ENCODE measurements at regions not wholly inside any gene's neighbourhood (a gene's known extent, or its start where the extent isn't known, plus 50 kb on each side); places are given as distances from the start of the nearest gene placed in this dataset.

DNA sequence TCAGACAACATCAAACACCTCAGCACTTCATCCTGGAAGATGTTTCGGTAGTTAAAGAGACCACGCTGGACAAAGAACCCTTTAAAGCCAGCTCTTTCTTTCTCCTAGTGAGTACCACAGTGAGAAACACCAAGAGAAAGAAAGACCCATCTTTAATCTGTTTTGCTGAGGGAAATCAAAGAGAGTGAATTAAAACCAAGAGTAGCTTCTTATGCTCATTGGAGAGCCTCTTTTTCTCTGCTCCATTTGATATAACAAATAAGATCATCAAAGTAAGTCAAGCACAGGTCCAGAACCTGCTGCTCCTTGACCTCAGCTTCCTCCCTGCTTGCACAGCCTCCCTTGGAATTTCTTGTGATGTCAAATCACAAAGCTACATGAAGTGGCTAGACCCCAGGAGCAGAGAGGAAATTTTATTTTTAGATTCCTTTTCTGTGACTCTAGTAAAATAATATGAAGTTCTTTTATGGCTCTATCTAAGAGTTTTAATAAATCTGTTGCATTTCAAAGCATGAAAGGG is 436.4 kb downstream of the C3orf38 start:
- no peak for DNase-seq

DNA sequence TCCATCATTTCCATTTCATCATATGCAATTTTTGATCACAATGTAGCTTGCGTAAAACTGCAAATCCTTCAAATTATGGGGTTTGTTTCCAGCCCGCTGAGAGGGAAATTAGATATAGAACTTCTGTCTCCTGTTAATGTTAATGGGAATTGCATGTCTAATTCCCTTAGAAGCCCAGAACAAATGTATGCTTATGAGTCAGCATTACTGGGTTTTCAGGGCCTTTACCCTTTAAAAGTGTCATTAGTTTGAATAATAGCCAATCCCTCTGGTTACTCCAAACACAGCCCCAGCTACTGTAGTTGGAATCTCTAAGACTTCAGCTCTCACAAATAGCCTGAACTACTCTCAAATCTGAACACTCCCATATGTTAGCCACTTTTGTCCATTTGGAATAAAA is 439.4 kb downstream of the C3orf38 start:
- no peak for DNase-seq

DNA sequence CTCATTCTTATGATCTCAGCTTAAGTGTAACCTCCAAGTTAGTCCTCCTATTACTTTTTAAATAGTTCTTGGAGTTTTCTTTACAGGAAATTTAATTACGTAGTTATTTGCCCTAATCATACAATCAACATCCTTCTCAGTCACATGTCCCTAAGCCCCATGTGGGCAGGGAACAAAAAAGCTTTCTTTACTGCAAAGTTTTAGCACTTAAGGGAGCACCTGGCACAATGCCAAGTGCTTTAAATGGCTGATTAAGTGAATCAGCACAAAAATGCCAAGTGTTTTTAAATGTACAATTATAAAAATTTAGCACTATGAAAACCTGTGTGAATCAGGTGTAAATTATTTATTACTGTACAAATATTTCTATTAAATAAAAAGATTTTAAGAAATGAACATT is 445.3 kb downstream of the C3orf38 start:
- no peak for DNase-seq

DNA sequence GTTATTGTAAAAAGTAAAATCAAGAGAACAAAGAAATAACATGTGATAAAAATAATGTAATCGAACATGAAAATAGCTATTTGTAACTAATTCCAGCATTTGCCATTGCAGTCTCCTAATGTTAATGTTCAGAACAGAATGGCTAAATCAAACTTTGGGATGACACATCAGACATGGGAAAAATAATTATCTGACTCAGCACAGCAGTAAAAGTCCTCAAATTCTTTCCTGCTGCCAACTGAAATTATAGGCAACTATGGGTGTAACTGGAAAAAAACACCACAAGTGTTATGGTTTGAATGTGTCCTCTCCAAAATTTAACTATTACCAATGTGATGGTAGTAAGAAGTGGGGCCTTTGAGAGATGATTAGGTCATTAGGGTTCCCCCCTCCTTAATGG is 446.7 kb downstream of the C3orf38 start:
- no peak for DNase-seq

DNA sequence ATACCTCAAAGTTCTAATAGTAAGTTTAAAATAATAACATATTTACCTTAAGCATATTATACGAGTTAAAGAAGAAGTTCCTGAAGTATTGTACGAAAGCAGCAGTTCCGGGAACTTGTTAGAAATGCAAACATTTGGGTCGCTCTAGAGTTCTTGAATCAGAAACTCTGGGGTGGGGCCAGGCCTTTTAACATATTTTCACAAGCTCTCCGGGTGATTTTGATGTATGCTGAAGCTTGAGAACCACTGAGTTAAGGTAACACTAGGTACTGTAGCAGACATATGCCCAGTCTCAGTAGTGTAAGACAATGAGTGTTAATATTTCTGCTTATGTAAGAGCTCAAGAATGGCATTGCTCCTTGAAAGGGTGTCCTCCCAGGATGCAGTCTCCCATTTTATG is 461.1 kb downstream of the C3orf38 start:
- DNase-seq, result no peak

DNA sequence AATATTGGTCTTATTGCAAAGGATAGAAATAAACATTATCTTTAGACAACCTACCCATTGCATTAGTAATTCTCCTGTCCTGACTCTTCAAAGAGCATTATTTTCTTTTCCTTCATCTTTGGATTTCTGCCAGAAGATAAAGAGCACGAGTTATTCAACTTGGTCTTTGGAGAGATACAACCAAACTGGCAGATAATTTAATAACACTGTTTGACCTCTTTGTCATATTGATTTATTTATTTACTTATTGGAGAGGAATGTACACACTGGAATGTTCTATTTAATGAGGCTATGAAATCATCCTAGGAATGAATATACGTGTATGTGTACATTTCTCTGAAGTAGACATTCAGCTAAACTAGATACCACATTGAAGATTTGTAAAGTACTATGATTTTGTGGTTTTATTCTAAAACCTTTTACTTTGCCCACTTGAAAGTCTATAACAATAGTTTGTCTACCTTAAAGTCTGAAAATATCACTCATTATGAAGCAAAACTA is 462.1 kb downstream of the C3orf38 start:
- no peak for DNase-seq

DNA sequence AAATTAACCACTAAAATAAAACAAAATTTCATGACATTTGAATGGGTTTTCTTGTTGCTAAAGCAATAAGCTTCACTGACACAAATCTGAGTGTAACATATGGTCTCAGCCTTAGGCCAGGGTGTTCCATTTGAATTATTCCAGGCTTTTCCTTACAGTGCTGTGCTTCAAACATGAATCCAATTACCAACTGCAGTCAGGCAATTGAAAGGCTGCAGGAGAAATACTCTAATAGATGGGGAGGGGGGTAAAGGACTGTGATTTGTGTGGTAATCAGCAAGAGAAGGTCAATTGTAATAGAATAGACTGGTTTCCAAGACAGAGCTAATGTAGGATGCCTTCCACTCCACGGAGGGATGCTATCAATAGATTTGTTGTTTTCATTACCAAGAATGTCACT is 466.7 kb downstream of the C3orf38 start:
- no peak for DNase-seq

DNA sequence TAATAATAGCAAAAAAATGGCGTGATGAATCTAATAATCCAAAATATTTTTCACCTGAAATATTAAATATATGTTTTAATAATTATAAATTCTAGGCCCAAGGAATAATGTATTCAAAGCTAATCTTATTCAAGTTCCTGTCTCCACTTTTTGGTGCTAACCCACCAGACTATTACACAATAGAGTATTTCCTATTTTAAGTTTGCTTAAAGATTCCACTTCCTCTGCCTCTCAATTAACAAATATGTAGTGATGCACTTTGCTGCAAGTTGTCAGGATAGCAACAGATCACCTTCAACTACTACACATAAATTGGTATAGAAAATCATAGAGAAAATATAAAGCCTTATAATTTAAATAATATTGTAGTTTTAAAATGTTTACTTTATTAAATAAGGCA is 467.5 kb downstream of the C3orf38 start:
- DNase-seq, result no peak

DNA sequence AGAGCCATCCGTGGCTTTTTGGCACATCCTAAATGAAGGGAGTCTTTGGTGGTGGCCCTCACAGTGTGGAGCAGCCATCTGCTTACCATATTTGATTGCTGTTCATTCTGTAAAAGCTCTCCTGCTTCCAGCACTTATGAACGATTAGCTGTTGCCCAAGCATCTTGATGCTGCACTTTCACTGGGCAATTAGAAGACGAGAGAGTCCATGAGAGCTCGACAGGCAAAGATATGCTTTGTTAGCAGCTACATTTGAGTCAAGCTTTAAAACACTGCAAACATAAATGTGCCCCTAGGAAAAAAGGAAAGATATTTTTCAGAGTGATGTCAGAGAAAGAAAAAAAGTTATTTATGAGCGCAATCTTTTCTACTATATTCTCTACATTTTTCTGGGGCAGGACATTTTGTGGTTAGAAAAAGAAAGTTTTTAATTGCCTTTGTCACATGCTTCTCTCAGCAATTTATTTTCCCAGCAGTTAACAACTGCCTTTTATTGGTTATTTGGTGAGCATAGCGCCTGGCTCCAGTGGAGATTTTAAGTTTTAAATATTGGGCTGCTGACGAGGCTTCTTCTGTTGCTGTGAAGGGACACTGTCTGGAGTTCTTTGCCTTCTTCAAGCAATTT is 468.4 kb downstream of the C3orf38 start:
- DNase-seq, result no peak

DNA sequence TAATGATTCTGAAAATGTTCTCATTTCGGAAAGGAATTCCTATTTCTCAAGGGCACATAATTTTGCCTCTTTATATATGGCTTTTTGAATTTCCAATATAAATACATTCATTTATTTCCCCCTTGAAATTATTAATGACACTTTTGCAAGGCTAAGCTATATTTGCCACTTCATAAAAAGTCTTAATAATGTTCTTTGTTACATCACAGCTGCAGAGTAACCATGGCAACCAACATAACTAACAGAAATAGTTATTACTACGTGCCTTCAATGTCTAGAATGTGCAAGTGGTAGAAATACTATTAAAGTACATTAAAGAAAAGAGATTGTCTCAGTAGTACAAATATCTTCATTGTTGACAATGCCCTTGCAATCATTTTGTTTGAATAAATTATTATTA is 471.8 kb downstream of the C3orf38 start:
- DNase-seq, result no peak

DNA sequence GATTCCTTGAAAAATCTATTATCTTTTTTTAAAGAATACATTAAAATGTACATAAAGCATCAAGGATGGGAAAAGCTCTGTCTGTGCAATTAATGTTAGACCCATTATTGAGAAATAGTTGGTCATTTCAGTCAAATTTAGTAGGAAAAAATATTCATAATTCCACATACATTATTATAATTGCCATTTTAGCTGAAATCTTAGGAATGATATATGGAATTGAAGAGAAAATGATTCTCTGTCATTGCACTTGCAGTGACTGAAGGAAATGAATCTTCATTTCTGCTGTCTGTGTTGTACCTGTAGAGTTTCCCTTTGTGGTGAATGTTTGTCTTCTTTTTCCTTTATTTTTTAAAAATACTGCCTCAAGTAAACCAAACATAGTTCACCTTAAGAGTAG is 473.9 kb downstream of the C3orf38 start:
- no peak for DNase-seq

DNA sequence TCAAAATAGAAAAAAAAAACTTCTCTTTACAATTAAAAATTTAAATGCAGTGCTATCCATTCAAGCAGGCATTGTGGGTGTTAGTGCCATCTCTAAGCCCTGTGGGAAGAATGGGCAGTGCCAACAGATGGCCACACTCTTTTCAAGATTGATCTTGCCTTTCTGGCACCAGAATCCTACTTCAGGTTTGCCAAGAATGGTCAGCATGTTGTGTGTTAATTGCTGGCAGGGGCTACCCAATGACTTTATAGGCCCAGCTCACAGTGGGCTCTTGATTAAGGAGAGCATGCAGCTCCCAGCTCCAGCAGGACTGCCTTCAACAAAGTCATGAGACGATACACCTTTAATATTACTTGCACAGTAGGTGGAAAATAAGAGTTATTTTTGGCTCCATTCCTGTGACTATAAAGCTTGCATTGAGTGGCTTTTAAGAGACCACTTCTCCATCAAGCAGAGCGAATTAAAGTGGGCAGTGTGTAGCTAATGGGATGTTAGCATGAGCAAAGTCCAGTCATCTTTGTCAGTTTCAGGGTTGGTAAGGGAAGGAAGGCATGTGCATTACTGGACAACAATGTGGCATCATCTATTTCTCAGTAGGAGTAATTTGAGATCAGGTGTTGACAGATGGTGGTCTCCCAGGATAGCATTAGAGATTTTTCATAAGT is 476.8 kb downstream of the C3orf38 start:
- no peak for DNase-seq

DNA sequence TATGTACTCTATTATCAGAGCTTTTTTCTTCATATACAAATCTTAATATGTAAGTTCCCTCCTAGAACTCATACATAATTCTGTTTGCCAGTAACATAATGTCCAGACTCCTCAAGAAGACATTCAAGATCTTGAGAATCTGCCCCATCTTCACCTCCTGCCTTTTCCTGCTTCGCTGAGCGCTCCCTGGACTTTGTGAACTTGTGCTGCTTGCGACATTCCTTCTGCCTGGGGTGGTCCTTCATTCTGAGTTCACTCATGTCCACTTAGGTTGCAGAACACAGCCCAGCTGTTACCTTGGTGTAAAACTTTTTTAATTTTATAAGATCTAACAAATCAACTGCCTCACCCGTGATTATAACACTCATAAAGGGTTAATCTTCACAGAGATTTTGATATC is 478.5 kb upstream of the EPHA3 start:
- DNase-seq, result no peak

DNA sequence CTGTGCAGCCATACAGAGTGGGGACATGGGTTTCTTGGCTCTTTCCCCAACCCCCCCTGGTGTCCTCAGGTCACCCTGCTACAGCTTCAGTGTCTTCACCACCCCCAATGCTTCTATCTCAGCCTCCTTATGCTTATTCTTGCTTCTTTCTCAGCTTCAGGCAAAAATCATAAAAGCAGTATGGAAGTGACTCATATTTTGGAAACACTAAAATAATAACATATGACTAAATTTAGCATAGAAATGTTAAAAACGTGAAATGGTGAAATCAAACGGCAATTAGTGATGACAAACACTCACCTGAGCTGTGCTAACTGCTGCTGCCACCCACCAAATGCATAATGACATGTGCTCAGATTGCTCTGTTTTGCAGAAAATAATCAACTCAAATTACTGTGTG is 475.2 kb upstream of the EPHA3 start:
- DNase-seq, result no peak

DNA sequence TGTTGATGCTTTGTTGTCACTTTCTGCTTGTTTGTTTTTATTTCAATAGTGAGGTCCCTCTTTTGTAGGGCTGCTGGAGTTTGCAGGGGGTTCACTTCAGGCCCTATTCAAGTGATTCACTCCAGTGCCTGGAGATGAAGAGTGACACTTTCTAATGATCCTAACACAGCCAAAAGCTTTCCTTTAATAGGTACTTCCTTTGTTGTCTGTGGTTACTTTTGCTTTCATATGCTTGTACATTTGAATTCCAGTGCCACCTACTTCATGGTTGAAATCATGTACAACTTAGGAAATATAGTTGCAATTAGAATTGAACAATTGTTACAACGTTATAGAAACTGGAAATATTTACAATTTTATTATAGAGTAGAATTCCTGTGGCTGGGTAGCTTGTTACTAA is 466.8 kb upstream of the EPHA3 start:
- DNase-seq, result no peak

DNA sequence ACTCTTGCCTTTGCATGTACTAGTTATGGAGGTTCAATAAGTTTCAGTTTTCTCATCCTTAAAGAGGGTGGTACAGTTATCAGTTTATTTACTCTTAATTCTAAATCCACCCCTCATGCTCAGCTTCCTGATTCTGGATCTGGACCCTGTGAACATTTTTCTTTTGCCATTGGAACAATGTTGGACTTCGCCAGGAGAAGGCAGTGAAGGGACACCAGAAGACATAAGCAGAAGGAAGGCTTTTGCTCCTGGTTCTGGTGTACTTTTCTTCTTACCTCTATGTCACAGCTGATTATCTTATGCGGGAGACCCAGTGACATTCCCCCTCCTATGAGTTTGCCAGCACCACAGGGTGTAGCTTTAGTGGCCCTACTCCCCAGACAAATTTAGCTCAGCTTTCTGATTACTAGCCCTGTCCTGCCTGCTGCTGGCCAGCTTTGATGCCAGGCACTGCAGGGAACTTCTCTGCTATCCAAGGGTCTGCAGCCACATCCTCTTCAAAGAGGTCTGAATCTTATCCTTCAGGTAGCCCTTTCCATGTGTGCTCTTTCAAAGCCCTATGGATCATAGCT is 466.3 kb upstream of the EPHA3 start:
- DNase-seq, result no peak

DNA sequence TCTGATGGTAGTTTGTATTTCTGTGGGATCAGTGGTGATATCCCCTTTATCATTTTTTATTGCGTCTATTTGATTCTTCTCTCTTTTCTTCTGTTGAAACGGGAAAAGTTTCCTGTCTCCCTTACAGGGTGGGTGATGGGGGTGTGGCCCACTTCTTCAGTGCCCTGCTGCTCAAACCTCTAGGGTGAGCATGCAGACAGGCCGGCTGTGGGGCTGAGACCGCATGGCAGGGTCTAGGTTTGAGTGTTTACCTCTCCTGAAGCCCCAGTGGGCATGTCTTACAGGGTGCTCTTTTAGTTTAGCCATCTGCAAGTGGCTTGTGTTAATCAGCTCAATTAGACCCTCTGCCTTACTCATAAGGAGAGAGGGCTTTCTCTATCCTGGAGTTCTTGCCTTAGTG is 450.0 kb upstream of the EPHA3 start:
- DNase-seq, result no peak

DNA sequence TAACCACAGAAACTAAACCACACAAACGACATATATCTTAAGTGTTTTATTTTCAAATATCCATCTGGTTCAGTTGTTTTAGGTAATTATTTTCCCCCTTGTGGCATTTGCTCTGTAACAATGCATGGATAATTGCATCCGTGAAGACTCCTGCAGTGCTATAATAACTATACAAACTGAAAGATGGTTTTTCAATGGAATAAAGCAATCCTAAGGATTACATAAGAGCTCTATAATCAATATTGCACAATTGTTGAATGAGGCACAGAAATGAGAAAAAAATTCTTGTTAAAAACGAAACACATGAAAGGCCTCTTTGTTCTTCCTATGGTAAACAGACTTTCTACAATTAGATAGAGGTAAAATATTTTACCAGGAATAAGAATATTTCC is 446.0 kb upstream of the EPHA3 start:
- no peak for DNase-seq

DNA sequence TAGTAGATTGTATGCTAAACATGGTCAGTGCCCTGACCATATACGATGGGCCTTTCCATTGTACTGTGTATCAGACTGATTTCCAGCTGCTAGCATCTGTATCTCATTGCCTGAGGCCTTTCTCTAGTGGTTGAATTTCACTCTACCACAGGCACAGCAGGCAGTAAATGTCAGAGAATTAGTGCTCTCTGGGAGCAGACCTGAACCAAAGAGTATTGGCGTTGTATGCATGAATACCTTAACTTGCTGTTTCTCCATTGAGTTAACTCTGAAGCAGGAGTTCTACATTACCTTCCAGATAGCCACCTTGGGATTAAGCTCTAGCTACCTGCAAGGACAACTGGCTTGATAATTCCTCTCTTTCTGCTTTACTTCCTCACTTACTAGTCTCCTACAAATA is 439.2 kb upstream of the EPHA3 start:
- no peak for DNase-seq

DNA sequence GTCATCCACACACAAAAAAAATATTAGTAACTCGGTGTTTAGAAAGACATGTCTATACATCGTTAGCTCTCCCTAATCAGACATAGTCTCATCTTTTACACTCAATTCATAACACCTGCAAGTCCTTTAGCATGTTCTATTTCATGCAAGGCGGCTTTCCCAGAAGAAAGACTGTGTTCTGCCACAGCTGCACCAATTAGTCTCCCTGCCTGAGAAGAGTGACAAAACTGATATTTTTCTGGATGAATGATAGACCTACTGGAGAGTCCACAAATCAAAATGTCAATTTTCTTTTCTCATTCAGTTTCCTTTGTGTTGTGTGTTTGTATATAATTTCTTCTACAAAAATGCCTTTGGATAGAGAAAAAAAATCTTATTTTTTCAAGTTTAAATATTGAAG is 435.8 kb upstream of the EPHA3 start:
- DNase-seq, result no peak

DNA sequence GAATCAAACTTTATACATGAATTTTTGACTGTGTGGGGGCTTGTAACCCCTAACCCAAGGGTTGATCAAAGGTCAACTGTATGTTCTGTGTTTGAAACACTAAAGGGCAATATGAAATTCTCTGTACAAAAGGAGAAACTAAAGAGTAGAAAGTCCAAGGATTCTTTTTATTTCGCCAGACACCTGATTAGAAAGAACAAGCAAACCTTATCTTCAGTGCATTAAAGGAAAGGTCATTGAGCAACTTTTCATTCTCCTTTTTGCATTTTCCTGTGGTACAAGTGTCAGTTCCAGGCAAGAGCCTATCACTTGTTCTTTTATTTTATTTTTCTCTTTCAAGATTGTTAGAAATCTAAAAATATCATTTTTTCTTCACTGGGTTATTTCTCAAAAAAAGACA is 430.1 kb upstream of the EPHA3 start:
- DNase-seq, result no peak

DNA sequence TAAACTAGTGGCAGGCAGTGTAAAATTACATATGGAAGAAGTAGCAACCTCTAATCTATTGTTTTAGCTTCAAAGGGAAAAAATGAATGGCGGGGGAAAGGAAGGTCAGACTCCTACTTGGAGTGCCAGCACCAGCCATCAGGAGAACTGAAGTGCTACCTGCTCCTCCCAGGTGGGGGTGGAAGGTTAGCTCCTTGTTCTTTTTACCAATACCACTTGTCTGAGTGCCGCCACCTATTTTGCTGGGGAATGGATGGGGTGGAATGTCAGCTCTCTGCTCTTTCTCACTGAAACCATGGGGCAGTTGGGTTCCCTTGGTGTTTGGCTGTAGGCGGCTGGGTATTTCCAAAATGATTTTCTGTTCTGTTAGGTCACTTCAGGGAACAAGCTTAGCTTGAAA is 428.7 kb upstream of the EPHA3 start:
- no peak for DNase-seq

DNA sequence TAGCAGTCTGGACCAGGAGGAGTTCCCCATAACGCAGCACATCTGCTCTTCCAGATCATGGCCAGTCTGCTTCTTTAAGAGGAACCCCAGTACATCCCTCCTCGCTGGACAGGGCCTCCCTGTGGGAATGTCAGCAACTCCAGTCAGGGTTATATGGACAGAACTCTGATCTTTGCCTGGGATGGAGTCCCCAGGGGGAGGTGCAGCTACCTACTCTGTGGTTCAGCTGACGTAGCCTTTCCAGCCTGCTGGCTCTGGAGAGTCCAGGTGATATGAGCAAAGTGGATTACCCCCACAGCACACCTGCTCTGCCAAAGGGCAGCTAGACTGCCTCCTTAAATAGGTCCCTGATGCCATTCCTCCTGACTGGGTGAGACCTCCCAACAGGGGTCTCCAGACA is 417.1 kb upstream of the EPHA3 start:
- DNase-seq, result no peak

DNA sequence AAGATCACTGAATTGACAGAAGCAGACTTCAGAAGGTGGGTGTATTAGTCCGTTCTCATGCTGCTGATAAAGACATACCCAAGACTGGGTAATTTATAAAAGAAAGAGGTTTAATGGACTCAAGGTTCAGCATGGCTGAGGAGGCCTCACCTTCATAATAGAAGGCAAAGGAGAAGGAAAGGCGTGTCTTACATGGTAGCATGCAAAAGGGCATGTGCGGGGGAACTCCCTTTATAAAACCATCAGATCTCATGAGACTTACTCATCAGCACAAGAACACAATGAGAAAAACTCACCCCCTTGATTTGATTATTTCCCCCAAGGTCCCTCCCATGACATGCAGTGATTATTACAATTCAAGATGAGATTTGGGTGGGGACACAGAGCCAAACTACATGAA is 416.3 kb upstream of the EPHA3 start:
- DNase-seq, result no peak

Measured in amniotic stem cell (primary cell).